Astrocyte (in vitro differentiated cells and primary cell): ENCODE measurements at regions not wholly inside any gene's neighbourhood (a gene's known extent, or its start where the extent isn't known, plus 50 kb on each side); places are given as distances from the start of the nearest gene placed in this dataset.

Experiments used
- EZH2 ChIP-seq: IDR thresholded peaks from 2 replicates; pipeline ENCODE4 v1.6.1; 2012; ENCODE audit warnings: mild to moderate bottlenecking, low read length, inconsistent platforms; ENCODE audit not compliant: insufficient read depth
- TF ChIP-seq, protein P1 (sequence below): IDR thresholded peaks from 2 replicates; pipeline ENCODE4 v1.5.1; 2011; ENCODE audit warnings: low read depth, mild to moderate bottlenecking, inconsistent platforms, low read length, moderate library complexity; ENCODE audit not compliant: insufficient read depth

- TF ChIP-seq, protein P1, sequence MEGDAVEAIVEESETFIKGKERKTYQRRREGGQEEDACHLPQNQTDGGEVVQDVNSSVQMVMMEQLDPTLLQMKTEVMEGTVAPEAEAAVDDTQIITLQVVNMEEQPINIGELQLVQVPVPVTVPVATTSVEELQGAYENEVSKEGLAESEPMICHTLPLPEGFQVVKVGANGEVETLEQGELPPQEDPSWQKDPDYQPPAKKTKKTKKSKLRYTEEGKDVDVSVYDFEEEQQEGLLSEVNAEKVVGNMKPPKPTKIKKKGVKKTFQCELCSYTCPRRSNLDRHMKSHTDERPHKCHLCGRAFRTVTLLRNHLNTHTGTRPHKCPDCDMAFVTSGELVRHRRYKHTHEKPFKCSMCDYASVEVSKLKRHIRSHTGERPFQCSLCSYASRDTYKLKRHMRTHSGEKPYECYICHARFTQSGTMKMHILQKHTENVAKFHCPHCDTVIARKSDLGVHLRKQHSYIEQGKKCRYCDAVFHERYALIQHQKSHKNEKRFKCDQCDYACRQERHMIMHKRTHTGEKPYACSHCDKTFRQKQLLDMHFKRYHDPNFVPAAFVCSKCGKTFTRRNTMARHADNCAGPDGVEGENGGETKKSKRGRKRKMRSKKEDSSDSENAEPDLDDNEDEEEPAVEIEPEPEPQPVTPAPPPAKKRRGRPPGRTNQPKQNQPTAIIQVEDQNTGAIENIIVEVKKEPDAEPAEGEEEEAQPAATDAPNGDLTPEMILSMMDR: no peak
- TF ChIP-seq EZH2: no peak
Measured at GRCh38 chr2:128442053-128442751, 123.5 kb upstream of the HS6ST1 start.
